GM18951 (cell line): ENCODE measurements at regions not wholly inside any gene's neighbourhood (a gene's known extent, or its start where the extent isn't known, plus 50 kb on each side); places are given as distances from the start of the nearest gene placed in this dataset.

ENCODE experiments used
- POLR2A ChIP-seq: IDR thresholded peaks from 4 replicates; pipeline ENCODE4 v1.6.1; 2011; ENCODE audit warnings: mild to moderate bottlenecking; ENCODE audit not compliant: insufficient read length, insufficient read depth; ENCODE audit errors: extremely low read depth
- in situ Hi-C: fragments of 300-500 bp; cut with MboI; formaldehyde crosslinking; loops from one replicate; pipeline ENCODE4 v1.12.0; 2022; ENCODE audit warnings: low sequenced_read_pairs, mixed read lengths, inconsistent platforms; ENCODE audit not compliant: unreplicated experiment

DNA sequence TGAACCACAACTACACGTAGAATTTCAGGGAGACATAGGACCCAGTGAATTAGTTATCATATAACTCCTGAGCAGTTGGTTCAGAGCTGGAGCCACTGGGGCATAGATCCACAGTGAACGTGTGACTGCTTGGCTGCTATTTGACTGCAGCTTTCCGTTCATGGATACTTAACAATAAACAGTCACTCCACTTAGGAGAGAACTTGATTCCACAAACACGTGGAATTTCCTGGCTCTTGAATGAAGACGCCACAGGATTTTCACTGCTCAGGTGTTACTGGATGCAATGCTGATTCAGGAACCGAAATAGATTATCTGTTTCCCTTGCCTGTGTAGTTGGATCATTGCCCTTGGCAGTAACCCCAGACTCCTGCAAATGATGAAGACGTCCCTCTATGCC is 679.1 kb upstream of the ZEB2 start:
- no peak for TF ChIP-seq POLR2A
- in situ Hi-C loops = no loop called here

DNA sequence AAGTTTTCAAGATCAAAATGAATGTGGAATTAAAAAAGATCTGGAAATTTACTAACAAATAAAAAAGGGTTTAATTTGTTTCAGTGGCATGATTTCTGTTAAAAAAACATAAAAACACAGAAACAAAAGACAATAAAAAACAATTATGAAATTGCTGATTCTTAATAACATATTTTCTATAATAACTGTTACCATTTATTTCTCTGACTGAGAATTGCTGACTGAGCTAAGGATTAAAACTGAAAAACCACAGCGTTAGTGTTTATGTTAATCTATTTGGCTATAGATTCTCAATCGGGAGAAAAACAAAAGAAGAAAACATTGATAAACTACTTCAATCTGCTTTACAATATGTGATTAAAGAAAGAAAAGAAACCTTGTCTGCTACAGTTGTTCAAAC is 678.6 kb upstream of the ZEB2 start:
- TF ChIP-seq POLR2A = no peak
- in situ Hi-C loops = no loop called here

DNA sequence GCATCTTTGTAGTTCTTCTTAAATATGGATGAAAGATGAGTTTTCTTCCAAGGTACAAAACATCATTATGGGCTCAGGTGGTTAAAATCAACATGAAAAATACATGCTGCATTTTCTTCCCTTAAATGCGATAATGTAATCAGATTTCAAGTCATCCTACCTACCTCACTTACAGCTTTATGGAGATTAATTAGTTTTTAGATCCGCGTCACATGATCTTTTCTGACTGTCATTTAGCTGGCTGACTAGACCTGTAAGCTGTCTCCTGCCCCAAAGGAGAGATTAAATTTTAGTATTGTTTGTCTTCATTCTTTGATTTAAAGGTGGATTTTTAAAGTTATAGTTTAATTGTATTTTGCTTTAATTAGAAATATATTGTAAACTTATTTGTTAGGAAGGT is 678.0 kb upstream of the ZEB2 start:
- no peak for TF ChIP-seq POLR2A
- in situ Hi-C loops = no loop called here

DNA sequence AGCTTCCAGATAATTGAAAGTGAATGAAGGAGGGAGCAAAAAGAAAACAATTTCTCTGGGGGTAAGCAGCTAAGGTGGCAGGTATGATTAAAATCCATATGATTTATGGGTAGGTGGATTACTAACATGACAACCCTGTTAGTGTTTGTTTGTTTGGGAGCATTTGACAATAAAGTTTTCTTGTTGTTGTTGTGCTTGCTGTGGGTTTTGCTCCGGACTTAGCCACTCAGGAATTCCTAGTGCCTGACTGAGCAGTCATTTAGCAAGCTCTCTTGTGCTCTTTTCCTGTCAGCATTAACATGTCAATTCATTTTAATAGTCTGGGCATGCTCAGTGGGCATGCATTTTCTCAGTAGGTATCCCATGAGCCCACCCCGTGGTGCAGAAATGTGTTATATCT is 674.8 kb upstream of the ZEB2 start:
- TF ChIP-seq POLR2A = no peak
- in situ Hi-C loops = no loop called here

DNA sequence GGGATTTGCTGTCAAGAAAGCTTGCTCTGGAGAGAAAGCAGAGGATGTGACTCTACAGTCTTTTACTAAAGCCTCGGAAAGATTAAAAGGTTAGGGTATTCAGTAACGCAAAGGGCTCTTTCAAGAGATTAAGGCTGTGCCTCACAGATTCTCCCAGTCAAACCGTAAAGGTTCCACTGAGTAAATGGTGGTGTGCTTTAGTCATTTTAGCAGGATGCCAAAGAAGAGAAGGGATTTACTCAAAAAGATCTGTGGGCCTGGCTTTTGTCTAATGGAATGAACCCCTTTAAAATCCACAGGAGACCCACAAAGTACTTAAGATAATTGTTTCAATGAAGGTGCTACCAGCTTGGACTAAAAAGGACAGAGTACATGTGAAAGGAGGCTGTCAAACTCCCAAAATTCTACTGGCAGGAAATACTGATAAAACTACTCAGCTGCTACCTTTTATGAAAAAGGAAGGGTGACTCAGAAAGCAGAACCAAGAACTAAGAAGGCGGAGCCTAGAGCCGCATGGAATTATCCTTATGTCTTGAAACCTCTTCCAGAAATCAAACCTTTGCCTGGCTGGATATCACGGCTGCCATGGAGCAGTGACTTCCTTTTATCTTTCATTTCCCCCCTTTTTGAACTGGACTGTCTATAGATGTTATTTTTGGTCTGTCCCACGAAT is 670.2 kb upstream of the ZEB2 start:
- TF ChIP-seq POLR2A = no peak
- in situ Hi-C loops = no loop called here

DNA sequence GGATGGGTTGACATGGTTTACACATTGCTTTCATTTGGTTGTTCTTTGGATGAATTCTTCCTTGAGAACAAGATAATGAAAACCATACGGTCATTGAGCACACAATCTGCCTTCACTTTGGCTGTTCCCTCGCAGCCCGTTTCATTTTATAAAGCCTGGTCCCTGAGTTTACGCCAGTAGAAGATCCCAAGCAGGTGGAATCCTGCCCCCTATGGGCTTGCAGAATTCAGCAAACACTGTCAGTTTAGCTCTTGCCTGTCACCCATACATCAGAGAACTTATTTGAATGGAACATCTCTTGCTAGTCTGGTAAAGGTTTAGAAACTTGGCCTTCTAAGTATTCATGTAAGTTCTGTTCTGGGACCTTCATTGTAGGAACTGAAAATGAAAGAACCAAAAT is 666.4 kb upstream of the ZEB2 start:
- TF ChIP-seq POLR2A = no peak
- in situ Hi-C loops = no loop called here

DNA sequence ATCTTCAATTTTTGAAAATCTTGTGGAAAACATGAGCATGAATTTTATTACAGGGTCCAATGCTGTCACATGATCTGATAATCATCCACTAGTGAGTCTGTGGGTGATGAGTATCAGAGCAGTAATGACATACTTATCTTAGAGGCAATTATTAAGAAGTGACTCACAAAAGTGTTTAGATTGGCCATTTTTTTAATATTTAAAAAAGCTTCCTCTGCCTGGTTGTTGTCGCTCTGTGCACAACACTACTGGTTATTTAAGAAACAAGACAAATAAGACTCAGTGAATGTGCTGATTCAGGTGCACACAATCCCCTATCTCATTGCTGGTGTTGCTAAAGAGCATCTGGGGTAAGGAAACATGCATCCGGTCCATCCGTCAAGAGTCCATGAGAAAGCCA is 665.8 kb upstream of the ZEB2 start:
- in situ Hi-C loops = no loop called here
- no peak for TF ChIP-seq POLR2A

DNA sequence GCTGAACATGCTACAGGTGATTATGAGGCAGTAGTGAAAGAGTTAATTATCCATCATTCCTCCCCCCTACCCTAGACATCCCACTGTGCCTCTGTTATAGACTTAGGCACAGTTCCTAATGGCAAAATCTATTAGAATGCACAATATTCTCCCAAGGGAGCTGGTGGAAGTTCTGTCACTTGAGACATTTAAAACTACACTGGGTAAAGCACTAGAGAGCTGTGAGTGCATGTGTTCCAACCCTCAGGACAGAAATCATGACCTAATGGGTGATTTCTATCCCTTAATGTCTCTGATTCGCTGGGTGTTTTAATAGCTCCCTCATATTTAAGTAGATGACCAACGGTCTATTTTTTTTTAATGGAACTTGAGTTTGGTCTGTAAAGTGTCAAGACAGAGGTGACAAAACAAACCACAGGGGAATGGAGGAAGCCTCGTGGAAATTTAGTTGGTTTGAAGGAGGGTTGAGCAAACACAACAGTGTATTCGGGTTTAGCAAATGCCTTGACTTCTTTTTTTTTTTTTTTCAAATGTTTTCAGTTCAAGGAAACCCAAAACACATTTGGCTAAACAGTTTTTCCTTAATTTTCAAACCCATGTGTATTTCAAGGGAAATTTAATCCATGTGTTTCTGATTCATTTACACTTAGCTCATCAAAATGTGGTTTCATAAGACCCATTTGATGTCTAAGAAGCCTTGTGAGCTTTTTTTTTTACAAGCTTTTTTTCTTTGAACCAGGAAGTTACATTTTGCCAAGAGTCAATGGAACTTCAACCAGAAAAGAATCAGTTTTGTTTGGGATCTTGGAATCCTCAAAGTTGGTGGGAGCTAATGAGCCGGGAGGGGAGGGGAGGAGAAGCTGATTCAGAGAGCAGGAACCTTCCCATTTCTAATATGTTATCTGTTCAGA is 665.1 kb upstream of the ZEB2 start:
- no peak for TF ChIP-seq POLR2A
- in situ Hi-C loops = no loop called here

DNA sequence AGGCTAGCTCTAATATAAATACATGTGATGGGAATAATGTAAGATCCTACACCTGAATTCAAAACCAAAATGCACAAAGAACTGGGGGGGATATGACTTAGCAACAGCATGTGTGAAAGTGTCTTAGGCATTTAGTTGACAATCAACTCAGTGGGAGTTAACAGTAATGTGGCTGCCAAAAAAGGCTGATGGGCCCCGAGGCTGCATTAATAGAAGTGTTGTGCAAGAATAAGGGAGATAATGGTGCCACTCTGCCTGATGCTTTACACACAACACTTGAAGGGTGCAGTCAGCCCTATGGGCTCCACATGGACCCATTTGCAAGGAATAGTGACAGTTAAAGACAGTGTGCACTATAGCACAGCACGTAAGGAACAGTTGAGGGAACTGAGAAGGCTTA is 649.4 kb upstream of the ZEB2 start:
- TF ChIP-seq POLR2A = no peak
- in situ Hi-C loops = no loop called here

DNA sequence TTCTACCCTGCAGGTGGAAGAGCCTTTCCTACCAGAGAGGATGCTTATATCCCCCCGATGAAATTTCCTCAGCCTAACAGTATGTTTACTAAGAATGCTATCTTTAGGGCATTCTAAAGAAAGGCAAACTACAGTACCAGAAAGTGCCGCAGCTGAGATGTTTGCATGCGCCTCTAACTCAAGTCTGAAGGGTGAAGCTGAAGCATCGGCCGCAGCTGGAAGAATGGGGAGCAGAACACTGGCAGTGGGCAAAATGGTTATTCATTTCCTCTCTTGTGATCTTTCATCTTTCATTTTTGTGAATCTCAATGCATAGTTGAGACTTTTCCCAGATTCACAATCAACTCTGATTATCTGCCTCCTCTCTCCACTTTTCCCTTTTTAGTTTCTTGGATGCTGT is 648.2 kb upstream of the ZEB2 start:
- TF ChIP-seq POLR2A = no peak
- in situ Hi-C loops = no loop called here

DNA sequence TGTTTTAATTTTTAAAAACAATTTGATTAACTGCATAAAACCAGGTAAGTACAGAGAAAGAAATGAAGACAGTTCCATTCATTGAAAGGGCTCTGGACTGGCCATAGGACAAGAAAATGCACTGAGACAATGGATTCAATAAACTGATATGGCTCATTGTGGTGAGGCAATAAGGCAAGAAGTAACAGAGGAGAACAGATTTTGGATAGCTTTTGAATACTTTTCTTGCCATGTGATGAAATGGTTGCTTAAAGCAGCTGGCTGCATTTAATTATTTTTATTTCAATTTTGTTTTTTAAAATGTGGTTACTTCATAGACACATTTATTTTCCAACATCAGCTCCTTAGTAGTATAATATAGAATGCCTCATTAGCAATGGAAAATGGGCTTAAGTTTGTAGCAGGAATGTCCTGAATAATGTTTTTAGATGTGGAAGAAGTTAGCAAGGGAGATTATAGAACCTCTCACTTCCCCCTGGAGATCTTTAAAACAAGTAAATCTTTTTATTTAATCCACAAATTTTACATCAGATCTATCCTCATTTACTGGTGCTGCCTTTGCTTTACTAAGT is 646.9 kb upstream of the ZEB2 start:
- in situ Hi-C loops = no loop called here
- no peak for TF ChIP-seq POLR2A

DNA sequence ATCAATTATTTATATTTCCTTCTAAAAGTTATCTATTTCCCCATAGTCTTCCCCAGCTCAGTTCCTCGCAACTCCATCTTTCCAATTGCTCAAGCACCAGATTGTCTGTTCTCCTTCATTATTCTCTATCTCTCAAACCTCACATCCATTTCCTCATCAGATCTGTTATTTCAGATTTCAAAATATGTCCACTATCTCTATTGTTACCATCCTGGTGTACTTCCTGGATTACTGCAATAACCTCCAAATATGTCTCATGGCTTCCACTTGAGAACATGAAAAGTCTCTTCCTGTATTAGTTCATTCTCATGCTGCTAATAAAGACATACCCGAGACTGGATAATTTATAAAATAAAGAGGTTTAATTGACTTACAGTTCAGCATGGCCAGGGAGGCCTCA is 641.7 kb upstream of the ZEB2 start:
- in situ Hi-C loops = no loop called here
- TF ChIP-seq POLR2A = no peak

DNA sequence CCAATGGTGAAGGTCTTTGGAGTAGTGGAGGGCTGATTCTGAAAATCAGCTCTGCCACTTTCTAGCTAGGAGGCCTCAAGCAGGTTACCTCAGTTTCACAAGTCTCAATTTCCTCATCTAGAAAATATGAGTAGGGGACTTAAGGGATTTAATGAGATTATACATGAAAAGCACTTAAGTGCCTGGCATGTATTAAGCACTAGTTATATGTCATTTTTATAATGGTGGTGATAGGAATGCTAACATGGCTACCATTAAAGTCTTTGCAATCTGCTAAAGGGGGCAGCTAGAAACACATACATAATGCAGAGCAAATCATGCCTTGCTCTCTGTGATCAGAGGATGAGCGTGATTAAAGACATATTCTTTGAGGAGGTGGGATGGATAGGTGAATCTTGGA is 640.9 kb upstream of the ZEB2 start:
- in situ Hi-C loops = no loop called here
- TF ChIP-seq POLR2A = no peak

DNA sequence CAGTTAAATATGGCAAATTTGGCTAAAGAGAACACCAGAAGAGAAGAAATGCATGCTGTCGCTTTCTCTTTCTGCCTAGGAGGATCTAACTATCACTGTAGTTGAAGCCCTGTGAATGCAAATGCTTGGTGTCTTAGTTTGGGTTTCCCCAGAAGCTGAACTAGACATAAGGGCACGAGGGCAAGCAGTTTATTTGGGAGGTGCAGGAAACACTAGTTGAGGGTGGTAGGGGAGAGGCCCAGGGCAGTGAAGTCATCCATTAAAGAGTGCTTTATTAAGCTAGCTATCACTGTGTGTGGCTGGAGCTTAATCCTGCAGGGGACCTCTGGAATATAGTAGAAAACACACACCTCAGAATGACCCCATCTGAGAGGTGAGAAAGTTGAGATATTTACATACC is 639.8 kb upstream of the ZEB2 start:
- no peak for TF ChIP-seq POLR2A
- in situ Hi-C loops = no loop called here
